H1 (cell line): ENCODE measurements at regions not wholly inside any gene's neighbourhood (a gene's known extent, or its start where the extent isn't known, plus 50 kb on each side); places are given as distances from the start of the nearest gene placed in this dataset.

ENCODE experiments used
- ASH2L ChIP-seq: fragments of 200-600, 300-600 bp; sonication (generic); IDR thresholded peaks from one replicate; pipeline ENCODE4 v1.7.1; 2017; ENCODE audit warnings: low read length
- BCL11A ChIP-seq, 2 experiments: IDR thresholded peaks; one replicate each; pipeline ENCODE4 v1.6.1; 2011; ENCODE audit warnings: low read depth in 2 of 2, low read length in 2 of 2, mild to moderate bottlenecking in 2 of 2
- CREB1 ChIP-seq: IDR thresholded peaks from 2 replicates; pipeline ENCODE4 v1.6.1; 2012; ENCODE audit warnings: inconsistent platforms
- EP300 ChIP-seq, 2 experiments: IDR thresholded peaks; 1 replicate in 1 of 2; 2 replicates in 1 of 2; pipeline ENCODE4 v1.6.1; 2011 to 2012; ENCODE audit warnings: low read depth in 2 of 2, low read length in 2 of 2, mild to moderate bottlenecking in 2 of 2, borderline replicate concordance in 1 of 2, inconsistent platforms in 1 of 2, moderate library complexity in 1 of 2
- EZH2 ChIP-seq: fragments of 200-600 bp; sonication (generic); IDR thresholded peaks from 2 replicates; pipeline ENCODE4 v1.7.1; 2012; ENCODE audit warnings: low read depth, mild to moderate bottlenecking, moderate library complexity, low read length, inconsistent platforms; ENCODE audit not compliant: severe bottlenecking
- SRF ChIP-seq: IDR thresholded peaks from 2 replicates; pipeline ENCODE4 v1.6.1; 2011; ENCODE audit warnings: mild to moderate bottlenecking, low read depth, low read length, moderate library complexity
- TBP ChIP-seq: IDR thresholded peaks from 2 replicates; pipeline ENCODE4 v1.6.1; 2011; ENCODE audit warnings: low read depth, low read length, improper control_type of control experiment
- TCF12 ChIP-seq: IDR thresholded peaks from 2 replicates; pipeline ENCODE4 v1.6.1; 2011; ENCODE audit warnings: low read depth, mild to moderate bottlenecking, low read length

DNA sequence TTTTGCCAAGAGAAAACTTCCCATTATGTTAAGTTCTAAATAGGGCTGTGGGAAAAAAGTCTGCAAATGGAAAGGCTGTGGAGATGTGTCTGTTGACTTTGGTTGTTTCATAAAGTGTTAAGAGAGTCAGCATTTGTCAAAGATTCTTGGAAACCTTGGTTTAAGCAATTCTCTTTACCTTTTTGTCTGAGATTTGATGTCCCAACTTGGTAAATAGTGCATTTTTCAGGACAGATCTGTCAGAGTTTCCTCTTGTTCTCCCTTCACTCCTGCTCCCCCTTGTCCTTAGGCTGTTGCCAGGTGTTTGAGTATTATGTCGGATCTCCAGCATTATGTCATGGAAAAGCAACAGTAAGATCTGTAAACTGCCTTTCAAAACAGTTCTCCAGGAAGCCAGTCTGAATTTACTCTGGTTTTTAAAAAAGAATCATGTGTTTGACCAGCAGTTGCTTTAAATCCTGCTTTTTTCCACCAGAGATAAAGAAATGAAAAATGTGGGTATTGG, 79.1 kb upstream of the ADAMTSL1 start (continued):
- TF ChIP-seq EZH2: no peak
- no peak for TF ChIP-seq ASH2L
- TF ChIP-seq EP300 (IDR thresholded peaks at IDR 0.05; ENCODE audit: borderline replicate concordance in 1 of 2, low read depth in 2 of 2, low read length in 2 of 2): no peak
- TF ChIP-seq SRF: no peak
- no peak for TF ChIP-seq TCF12
- TF ChIP-seq CREB1: no peak
- TF ChIP-seq BCL11A (IDR thresholded peaks at IDR 0.05; ENCODE audit: low read depth in 2 of 2, low read length in 2 of 2): no peak
- no peak for TF ChIP-seq TBP
